ENCODE measurements at regions not wholly inside any gene's neighbourhood (a gene's known extent, or its start where the extent isn't known, plus 50 kb on each side); places are given as distances from the start of the nearest gene placed in this dataset.

GRCh38 chr21:27421654-27422053 lies 454.8 kb upstream of the ADAMTS5 start:
- H3K36me3 ChIP-seq: no peaks in the 10 kb centered on the region
- H3K4me3 ChIP-seq: no peak overlapping the region
- no peak for DNase-seq (ENCODE audit: extremely low spot score in 2 of 2)
- H3K4me1 ChIP-seq: peaks cover 23% of the 10 kb centered on the region
- H3K9me3 ChIP-seq: no peaks in the 10 kb centered on the region
- intact Hi-C loops (cut with DNase I): no loop called here
- TF ChIP-seq POLR2AphosphoS5 (IDR thresholded peaks at IDR 0.05; ENCODE audit: insufficient read depth in 1 of 2, low read depth in 1 of 2): no peak
- TF ChIP-seq CTCF (IDR thresholded peaks at IDR 0.05): no peak
- TF ChIP-seq POLR2A (IDR thresholded peaks at IDR 0.05): no peak
- peak overlapping the region; percentile 51 for H3K27ac ChIP-seq
- H3K27me3 ChIP-seq: no peaks in the 10 kb centered on the region

DNA sequence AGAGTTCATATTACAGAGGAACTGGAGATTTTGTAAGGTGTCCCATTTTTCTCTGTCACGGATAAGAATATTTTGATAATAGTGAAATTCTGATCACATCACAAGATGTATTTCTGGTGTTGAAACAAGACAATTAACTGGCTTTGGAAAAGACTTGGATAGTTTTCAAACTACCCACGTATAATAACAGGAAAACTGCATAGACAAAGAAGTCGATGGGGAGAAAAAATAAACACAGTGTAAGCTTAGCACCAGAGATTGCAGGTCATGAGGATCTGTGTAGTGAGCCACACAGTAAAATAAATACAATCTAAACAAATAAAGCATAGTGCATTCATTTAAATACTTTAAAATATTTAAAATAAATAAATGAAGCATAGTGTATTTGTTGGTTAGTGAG lies 452.3 kb upstream of the ADAMTS5 start:
- no peak overlapping the region for H3K4me3 ChIP-seq
- intact Hi-C loops (cut with DNase I): no loop called here
- no peak overlapping the region for H3K27ac ChIP-seq
- peaks cover 12% of the 10 kb centered on the region for H3K4me1 ChIP-seq
- H3K9me3 ChIP-seq: no peaks in the 10 kb centered on the region
- TF ChIP-seq CTCF (IDR thresholded peaks at IDR 0.05) (no peak), POLR2A (IDR thresholded peaks at IDR 0.05) (no peak), POLR2AphosphoS5 (IDR thresholded peaks at IDR 0.05; ENCODE audit: insufficient read depth in 1 of 2, low read depth in 1 of 2) (no peak)
- no peak for DNase-seq (ENCODE audit: extremely low spot score in 2 of 2)
- no peaks in the 10 kb centered on the region for H3K36me3 ChIP-seq
- H3K27me3 ChIP-seq: no peaks in the 10 kb centered on the region

GRCh38 chr21:27418346-27418745 lies 451.5 kb upstream of the ADAMTS5 start:
- H3K27ac ChIP-seq: no peak overlapping the region
- TF ChIP-seq CTCF (IDR thresholded peaks at IDR 0.05) (no peak), POLR2AphosphoS5 (IDR thresholded peaks at IDR 0.05; ENCODE audit: insufficient read depth in 1 of 2, low read depth in 1 of 2) (no peak), POLR2A (IDR thresholded peaks at IDR 0.05) (no peak)
- peaks cover 12% of the 10 kb centered on the region for H3K4me1 ChIP-seq
- H3K4me3 ChIP-seq: no peak overlapping the region
- no peaks in the 10 kb centered on the region for H3K36me3 ChIP-seq
- H3K9me3 ChIP-seq: no peaks in the 10 kb centered on the region
- H3K27me3 ChIP-seq: no peaks in the 10 kb centered on the region
- DNase-seq (ENCODE audit: extremely low spot score in 2 of 2): no peak
- intact Hi-C loops (cut with DNase I): no loop called here

DNA sequence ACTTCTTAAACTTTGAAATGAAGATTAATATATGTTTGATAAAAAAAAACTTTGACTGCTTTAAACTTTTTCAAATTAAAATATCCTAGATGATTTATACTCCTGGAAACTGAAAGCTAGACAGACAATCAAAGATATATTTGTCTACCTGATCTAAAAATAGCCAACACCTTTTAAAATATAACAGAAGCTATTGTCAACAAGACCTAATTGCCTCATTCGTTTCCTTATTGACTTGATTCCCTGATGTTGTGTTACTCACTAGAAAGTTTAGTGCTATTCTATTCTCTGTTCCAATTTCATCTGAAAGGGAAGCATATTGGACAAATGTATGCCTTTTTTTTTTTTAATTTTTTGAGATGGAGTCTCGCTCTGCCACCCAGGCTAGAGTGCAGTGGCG lies 445.6 kb upstream of the ADAMTS5 start:
- H3K27me3 ChIP-seq: no peaks in the 10 kb centered on the region
- no peak for TF ChIP-seq CTCF (IDR thresholded peaks at IDR 0.05)
- no peak for TF ChIP-seq POLR2A (IDR thresholded peaks at IDR 0.05)
- no peak for TF ChIP-seq POLR2AphosphoS5 (IDR thresholded peaks at IDR 0.05; ENCODE audit: insufficient read depth in 1 of 2, low read depth in 1 of 2)
- H3K4me1 ChIP-seq: no peaks in the 10 kb centered on the region
- H3K27ac ChIP-seq: no peak overlapping the region
- intact Hi-C loops (cut with DNase I): no loop called here
- no peak overlapping the region for H3K4me3 ChIP-seq
- no peaks in the 10 kb centered on the region for H3K9me3 ChIP-seq
- no peak for DNase-seq (ENCODE audit: extremely low spot score in 2 of 2)
- H3K36me3 ChIP-seq: no peaks in the 10 kb centered on the region

DNA sequence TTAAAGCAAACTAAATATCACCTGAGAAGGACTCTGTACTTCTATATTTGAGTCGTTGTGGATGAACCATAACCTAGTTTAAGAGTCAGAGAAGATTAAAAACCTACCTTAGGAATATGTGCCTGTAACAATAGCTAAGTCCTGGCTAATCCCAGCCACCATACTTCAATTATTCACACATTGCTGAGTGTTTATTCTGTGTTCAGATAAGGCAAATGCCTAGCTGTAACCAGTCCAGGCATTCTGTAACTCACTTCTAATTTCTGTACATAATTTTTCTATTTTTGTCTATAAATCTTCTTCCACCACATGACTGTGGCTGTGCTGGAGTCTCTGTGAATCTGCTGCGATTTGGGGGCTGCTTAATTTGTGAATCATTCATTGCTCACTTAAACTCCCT lies 441.9 kb upstream of the ADAMTS5 start:
- TF ChIP-seq POLR2A (IDR thresholded peaks at IDR 0.05): no peak
- no peak for TF ChIP-seq CTCF (IDR thresholded peaks at IDR 0.05)
- no peak for TF ChIP-seq POLR2AphosphoS5 (IDR thresholded peaks at IDR 0.05; ENCODE audit: insufficient read depth in 1 of 2, low read depth in 1 of 2)
- no peak for DNase-seq (ENCODE audit: extremely low spot score in 2 of 2)
- Histone ChIP-seq H3K4me1 (no peaks in the 10 kb centered on the region), H3K27me3 (no peaks in the 10 kb centered on the region), H3K9me3 (no peaks in the 10 kb centered on the region), H3K36me3 (no peaks in the 10 kb centered on the region), H3K4me3 (no peak overlapping the region), H3K27ac (no peak overlapping the region)
- intact Hi-C loops (cut with DNase I): no loop called here

Measured in vagina (tissue), 2 donors.